ENCODE measurements at regions not wholly inside any gene's neighbourhood (a gene's known extent, or its start where the extent isn't known, plus 50 kb on each side); places are given as distances from the start of the nearest gene placed in this dataset.

- Histone ChIP-seq H3K4me3 (ENCODE audit: low read depth, low read length) (no peak overlapping the region), H3K27ac (no peak overlapping the region), H3K36me3 (replicated peaks) (no peaks in the 10 kb centered on the region), H3K27me3 (replicated peaks) (no peaks in the 10 kb centered on the region)
- no peak for TF ChIP-seq CTCF (IDR thresholded peaks at IDR 0.05; ENCODE audit: low read depth, low read length, missing control alignments)
- in situ Hi-C loops (cut with HindIII; ENCODE audit: low pct_ligation_motif_present, low sequenced_read_pairs) = no loop called here
- DNase-seq = no peak
These were observed 334.2 kb upstream of the SLC30A5 start for GRCh38 chr5:68759593-68759992.

GRCh38 chr5:68762201-68762600 lies 331.6 kb upstream of the SLC30A5 start:
- no peak for DNase-seq
- Histone ChIP-seq H3K36me3 (replicated peaks) (no peaks in the 10 kb centered on the region), H3K27ac (no peak overlapping the region), H3K4me3 (ENCODE audit: low read depth, low read length) (no peak overlapping the region), H3K27me3 (replicated peaks) (no peaks in the 10 kb centered on the region)
- no peak for TF ChIP-seq CTCF (IDR thresholded peaks at IDR 0.05; ENCODE audit: low read depth, low read length, missing control alignments)
- in situ Hi-C loops (cut with HindIII; ENCODE audit: low pct_ligation_motif_present, low sequenced_read_pairs) = no loop called here

- in situ Hi-C loops (cut with HindIII; ENCODE audit: low pct_ligation_motif_present, low sequenced_read_pairs) = no loop called here
- Histone ChIP-seq H3K27ac (no peak overlapping the region), H3K27me3 (replicated peaks) (no peaks in the 10 kb centered on the region), H3K4me3 (ENCODE audit: low read depth, low read length) (no peak overlapping the region), H3K36me3 (replicated peaks) (no peaks in the 10 kb centered on the region)
- no peak for DNase-seq
- no peak for TF ChIP-seq CTCF (IDR thresholded peaks at IDR 0.05; ENCODE audit: low read depth, low read length, missing control alignments)
These were observed 326.8 kb upstream of the SLC30A5 start for GRCh38 chr5:68766952-68767464.

GRCh38 chr5:68770551-68770950 lies 323.3 kb upstream of the SLC30A5 start:
- Histone ChIP-seq H3K4me3 (ENCODE audit: low read depth, low read length) (no peak overlapping the region), H3K27me3 (replicated peaks) (no peaks in the 10 kb centered on the region), H3K36me3 (replicated peaks) (no peaks in the 10 kb centered on the region), H3K27ac (no peak overlapping the region)
- TF ChIP-seq CTCF (IDR thresholded peaks at IDR 0.05; ENCODE audit: low read depth, low read length, missing control alignments) = no peak
- DNase-seq = no peak
- in situ Hi-C loops (cut with HindIII; ENCODE audit: low pct_ligation_motif_present, low sequenced_read_pairs) = no loop called here

- TF ChIP-seq CTCF (IDR thresholded peaks at IDR 0.05; ENCODE audit: low read depth, low read length, missing control alignments) = no peak
- no peak for DNase-seq
- H3K27ac ChIP-seq = no peak overlapping the region
- no peaks in the 10 kb centered on the region for H3K36me3 ChIP-seq (replicated peaks)
- no peak overlapping the region for H3K4me3 ChIP-seq (ENCODE audit: low read depth, low read length)
- H3K27me3 ChIP-seq (replicated peaks) = no peaks in the 10 kb centered on the region
- in situ Hi-C loops (cut with HindIII; ENCODE audit: low pct_ligation_motif_present, low sequenced_read_pairs) = no loop called here
These were observed 322.6 kb upstream of the SLC30A5 start for GRCh38 chr5:68771221-68771620.

- no peaks in the 10 kb centered on the region for H3K27me3 ChIP-seq (replicated peaks)
- TF ChIP-seq CTCF (IDR thresholded peaks at IDR 0.05; ENCODE audit: low read depth, low read length, missing control alignments) = no peak
- no peak for DNase-seq
- no peak overlapping the region for H3K27ac ChIP-seq
- no peaks in the 10 kb centered on the region for H3K36me3 ChIP-seq (replicated peaks)
- no peak overlapping the region for H3K4me3 ChIP-seq (ENCODE audit: low read depth, low read length)
- in situ Hi-C loops (cut with HindIII; ENCODE audit: low pct_ligation_motif_present, low sequenced_read_pairs) = no loop called here
These were observed 322.1 kb upstream of the SLC30A5 start for GRCh38 chr5:68771732-68772131.
